ENCODE measurements at regions not wholly inside any gene's neighbourhood (a gene's known extent, or its start where the extent isn't known, plus 50 kb on each side); places are given as distances from the start of the nearest gene placed in this dataset.

DNA sequence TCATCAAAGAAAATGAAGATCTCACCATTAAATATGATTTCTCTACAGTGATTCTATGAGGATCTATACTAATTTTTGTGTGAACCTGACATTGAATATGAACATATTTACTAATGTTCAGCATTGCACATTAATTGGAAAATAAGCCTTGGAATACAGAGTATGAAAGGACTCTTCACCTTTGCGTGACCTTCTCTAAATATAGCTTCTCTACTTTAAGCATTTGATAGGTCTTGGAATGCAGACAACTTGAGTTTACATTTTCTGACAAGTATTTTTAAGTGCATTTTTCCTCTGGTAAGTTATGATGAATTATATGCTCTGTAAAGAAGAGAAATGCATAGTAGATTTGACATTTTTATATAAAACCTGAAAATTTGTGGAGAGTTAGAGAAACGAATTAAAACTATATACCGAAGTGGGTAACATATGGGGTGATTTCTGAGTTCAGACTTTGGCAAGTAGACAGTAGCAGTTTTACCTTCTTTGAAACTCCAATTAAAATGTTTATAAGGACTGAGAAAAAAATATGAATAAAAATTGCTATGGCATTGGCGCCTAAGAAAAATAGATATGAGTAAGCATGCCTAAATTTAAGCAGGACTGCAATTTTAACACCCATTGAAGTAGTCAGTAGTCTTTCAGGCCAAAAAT, 371.9 kb downstream of the GABRG1 start:
- no peak overlapping the region for H3K4me3 ChIP-seq (ENCODE audit: low read length)
- DNase-seq (ENCODE audit: low read depth), result peak; percentile 44
- TF ChIP-seq, protein P1, sequence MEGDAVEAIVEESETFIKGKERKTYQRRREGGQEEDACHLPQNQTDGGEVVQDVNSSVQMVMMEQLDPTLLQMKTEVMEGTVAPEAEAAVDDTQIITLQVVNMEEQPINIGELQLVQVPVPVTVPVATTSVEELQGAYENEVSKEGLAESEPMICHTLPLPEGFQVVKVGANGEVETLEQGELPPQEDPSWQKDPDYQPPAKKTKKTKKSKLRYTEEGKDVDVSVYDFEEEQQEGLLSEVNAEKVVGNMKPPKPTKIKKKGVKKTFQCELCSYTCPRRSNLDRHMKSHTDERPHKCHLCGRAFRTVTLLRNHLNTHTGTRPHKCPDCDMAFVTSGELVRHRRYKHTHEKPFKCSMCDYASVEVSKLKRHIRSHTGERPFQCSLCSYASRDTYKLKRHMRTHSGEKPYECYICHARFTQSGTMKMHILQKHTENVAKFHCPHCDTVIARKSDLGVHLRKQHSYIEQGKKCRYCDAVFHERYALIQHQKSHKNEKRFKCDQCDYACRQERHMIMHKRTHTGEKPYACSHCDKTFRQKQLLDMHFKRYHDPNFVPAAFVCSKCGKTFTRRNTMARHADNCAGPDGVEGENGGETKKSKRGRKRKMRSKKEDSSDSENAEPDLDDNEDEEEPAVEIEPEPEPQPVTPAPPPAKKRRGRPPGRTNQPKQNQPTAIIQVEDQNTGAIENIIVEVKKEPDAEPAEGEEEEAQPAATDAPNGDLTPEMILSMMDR (conservative IDR thresholded peaks at IDR 0.05; ENCODE audit: low read depth, low read length), result no peak

DNA sequence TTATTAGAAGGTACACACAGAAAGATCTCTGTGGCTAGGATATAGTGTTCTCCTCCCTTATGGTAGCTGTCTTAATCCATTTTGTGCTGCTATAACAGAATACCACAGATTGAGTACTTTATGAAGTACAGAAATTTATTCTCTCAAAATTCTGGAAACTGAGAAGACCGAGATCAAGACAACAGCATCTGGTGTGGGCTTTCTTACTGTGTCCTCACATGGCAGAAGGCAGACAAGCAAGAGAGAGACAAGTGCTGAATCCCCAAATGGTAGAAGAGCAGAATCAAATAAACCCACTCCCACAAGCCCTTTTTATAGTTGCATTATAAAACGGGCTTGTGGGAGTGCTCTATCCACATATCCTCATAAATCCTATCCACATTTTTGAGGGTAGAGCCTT, 373.1 kb downstream of the GABRG1 start:
- TF ChIP-seq, protein P1 (conservative IDR thresholded peaks at IDR 0.05; ENCODE audit: low read depth, low read length), result no peak
- DNase-seq (ENCODE audit: low read depth), result no peak
- H3K4me3 ChIP-seq (ENCODE audit: low read length), result no peak overlapping the region

DNA sequence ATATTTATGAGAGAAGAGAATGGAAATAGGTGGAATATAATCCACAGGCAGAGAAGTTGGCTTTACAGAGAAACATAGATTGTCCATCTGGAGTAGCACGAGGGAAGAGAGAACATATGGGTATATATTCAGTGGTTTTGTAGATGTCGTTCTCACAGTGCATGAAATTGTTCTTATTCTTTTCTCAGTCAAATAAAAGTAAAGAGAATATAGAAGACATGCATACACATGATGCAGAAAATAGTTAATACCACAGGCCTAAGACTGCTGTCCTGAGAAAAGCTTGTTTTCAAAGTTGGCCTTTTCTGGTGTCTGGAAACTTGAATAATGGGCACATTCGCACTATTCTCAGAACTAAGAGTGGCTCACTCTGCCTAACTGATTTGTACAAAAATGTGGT, 378.1 kb downstream of the GABRG1 start:
- TF ChIP-seq, protein P1 (conservative IDR thresholded peaks at IDR 0.05; ENCODE audit: low read depth, low read length), result no peak

DNA sequence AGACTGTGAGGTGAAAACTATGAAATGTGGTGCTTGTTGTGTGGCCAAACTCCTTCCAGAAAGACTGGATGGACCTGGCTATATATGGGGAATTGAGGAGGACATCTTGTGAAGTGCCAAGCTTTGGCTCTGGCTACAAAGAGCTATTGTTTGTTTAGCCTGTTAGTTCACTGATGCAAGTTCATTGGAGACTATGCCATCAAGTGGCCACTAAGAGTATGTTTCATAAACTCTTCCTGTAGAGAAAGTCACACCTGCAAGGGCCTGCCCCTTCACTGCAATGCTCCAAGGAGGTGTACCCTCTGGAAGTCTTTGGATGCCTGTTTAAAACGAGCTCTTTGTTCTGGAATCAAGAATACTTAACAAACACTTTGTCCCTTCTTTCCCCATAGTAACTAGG, 382.0 kb downstream of the GABRG1 start:
- H3K4me3 ChIP-seq (ENCODE audit: low read length), result no peak overlapping the region
- no peak for DNase-seq (ENCODE audit: low read depth)
- TF ChIP-seq, protein P1 (conservative IDR thresholded peaks at IDR 0.05; ENCODE audit: low read depth, low read length), result peak; percentile 30

More for the DNA sequence above, 378.1 kb downstream of the GABRG1 start:
- no peak for DNase-seq (ENCODE audit: low read depth)
- H3K4me3 ChIP-seq (ENCODE audit: low read length), result no peak overlapping the region

DNA sequence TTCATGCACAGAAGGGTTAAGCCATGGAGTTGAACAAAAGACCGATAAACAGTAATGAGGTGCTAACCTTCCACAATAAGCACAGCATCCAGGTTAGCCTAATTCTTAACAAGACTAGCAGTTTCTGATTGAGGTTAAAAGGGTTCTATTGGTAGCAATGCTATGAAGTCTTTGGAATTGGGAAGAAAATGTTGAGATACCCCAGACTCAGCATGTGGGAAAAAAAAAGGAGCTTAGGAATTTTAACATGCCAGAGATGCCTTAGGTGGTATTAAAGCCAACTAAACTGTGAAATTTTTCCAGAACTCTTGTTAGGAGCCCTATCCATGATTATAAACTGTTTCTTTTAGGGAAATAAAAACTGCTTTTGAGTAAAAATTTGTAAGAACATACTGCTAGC, 391.7 kb downstream of the GABRG1 start:
- TF ChIP-seq, protein P1 (conservative IDR thresholded peaks at IDR 0.05; ENCODE audit: low read depth, low read length), result no peak
- DNase-seq (ENCODE audit: low read depth), result no peak
- H3K4me3 ChIP-seq (ENCODE audit: low read length), result no peak overlapping the region

DNA sequence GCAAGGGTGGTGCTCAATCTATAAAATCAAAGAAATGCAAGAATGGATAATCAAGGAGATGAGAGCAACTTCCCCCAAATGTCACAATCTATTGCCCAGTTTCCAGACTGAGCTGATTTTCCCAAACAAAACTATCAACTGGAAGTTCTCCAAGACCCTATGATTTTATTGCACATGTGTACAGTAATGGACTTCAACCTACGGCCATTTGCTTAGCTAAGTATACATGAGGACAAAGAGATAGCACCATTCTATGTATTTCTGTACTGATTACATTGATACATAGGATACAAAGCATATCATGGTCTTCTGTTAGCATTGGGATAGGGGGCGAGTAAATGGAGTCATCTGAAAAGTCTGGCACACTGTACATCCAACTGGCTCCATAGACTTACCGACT, 407.8 kb downstream of the GABRG1 start:
- TF ChIP-seq, protein P1 (conservative IDR thresholded peaks at IDR 0.05; ENCODE audit: low read depth, low read length), result no peak
- DNase-seq (ENCODE audit: low read depth), result no peak
- no peak overlapping the region for H3K4me3 ChIP-seq (ENCODE audit: low read length)

DNA sequence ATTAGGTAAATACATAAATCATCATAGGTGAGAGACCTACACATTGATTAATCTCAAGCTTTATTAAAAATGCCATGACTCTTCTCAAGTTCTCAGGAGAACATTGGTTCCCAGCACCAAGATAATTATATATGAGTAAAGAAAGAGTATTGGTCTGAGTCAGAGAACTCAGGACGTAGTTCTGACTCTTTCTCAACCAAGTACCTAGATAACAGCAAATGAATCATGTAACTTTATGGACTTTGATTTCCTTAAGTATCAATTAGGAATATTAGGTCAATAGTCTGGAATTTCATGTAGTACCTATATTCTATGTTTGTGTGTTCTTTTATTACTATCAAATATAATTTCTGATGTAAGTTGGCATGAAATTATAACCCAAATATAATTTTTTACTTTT, 409.9 kb downstream of the GABRG1 start:
- no peak for DNase-seq (ENCODE audit: low read depth)
- H3K4me3 ChIP-seq (ENCODE audit: low read length), result no peak overlapping the region
- TF ChIP-seq, protein P1 (conservative IDR thresholded peaks at IDR 0.05; ENCODE audit: low read depth, low read length), result no peak
